ENCODE measurements at regions not wholly inside any gene's neighbourhood (a gene's known extent, or its start where the extent isn't known, plus 50 kb on each side); places are given as distances from the start of the nearest gene placed in this dataset.

DNA sequence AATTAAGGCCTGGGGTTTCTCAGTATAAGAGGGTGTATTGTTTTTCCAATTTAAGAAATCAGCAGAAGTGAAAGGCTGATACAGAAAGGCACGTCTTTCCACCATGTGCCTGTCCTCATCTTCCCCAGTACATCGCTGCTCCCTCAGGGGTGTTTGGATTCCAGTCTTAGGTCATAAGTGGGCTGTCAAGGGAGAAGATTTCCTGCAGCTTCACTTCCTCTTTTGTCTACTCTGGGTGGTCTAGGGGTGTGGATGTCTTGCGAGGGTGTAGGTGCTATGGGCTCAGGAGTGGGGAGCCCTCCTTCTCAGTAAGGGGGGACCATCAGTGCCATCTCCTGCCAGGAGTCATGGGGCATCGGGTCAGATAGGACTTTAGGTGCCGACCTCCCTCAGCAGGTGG, 999.8 kb upstream of the NCAM2 start:
- no peak for DNase-seq
- no peaks in the 10 kb centered on the region for H3K4me1 ChIP-seq
- whole genome bisulfite sequencing, 2 donors = 93 to 94% methylated on average over 3 to 5 of the region's 5 CpGs
- no peak overlapping the region for H3K4me3 ChIP-seq
- no peaks in the 10 kb centered on the region for H3K9me3 ChIP-seq
- no peaks in the 10 kb centered on the region for H3K36me3 ChIP-seq (ENCODE audit: low read depth, missing control alignments)
- no peak for TF ChIP-seq POLR2A (IDR thresholded peaks at IDR 0.05)
- intact Hi-C loops (cut with DNase I; ENCODE audit: low total_unique reads) = no loop called here
- H3K27me3 ChIP-seq = no peaks in the 10 kb centered on the region
- H3K27ac ChIP-seq = no peak overlapping the region

- Histone ChIP-seq H3K9me3 (no peaks in the 10 kb centered on the region), H3K27me3 (no peaks in the 10 kb centered on the region), H3K27ac (no peak overlapping the region), H3K36me3 (ENCODE audit: low read depth, missing control alignments) (no peaks in the 10 kb centered on the region), H3K4me3 (no peak overlapping the region), H3K4me1 (no peaks in the 10 kb centered on the region)
- no peak for TF ChIP-seq CTCF (IDR thresholded peaks at IDR 0.05)
- TF ChIP-seq POLR2A (IDR thresholded peaks at IDR 0.05) = no peak
- WGBS, 2 donors = 90% methylated on average over 23 of the region's 23 CpGs
- intact Hi-C loops (cut with DNase I; ENCODE audit: low total_unique reads) = no loop called here
- no peak for DNase-seq
Measured at GRCh38 chr21:19999369-20000272, 998.6 kb upstream of the NCAM2 start.

- DNase-seq = no peak
- intact Hi-C loops (cut with DNase I; ENCODE audit: low total_unique reads) = no loop called here
- no peak for TF ChIP-seq CTCF (IDR thresholded peaks at IDR 0.05)
- TF ChIP-seq POLR2A (IDR thresholded peaks at IDR 0.05) = no peak
Measured at GRCh38 chr21:20004367-20004766, 993.8 kb upstream of the NCAM2 start.

DNA sequence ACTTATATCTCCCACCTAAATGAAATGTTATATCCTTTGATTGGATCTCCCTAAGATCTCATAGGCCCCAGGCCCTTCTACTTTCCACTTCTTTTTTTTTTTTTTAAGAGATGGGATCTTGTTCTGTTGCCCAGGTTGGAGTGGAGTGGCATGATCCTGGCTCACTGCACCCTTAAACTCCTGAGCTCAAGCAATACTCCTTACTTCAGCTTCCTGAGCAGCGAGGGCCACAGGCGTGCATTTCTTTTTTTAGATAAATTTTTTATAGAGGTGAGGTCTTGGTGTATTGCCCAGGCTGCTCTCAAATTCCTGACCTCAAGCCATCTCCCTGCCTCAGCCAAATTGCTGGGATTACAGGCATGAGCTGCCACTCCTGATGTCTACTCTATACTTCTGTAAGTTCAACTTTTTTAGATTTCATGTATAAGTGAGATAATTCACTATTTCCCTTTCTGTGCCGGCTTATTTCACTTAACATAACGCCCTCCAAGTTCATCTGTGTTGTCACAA, 987.5 kb upstream of the NCAM2 start:
- H3K4me1 ChIP-seq = no peaks in the 10 kb centered on the region
- intact Hi-C loops (cut with DNase I; ENCODE audit: low total_unique reads) = no loop called here
- no peak overlapping the region for H3K27ac ChIP-seq
- H3K9me3 ChIP-seq = no peaks in the 10 kb centered on the region
- WGBS, 2 donors = 74 to 91% methylated on average over 4 of the region's 4 CpGs
- no peak for DNase-seq
- H3K4me3 ChIP-seq = no peak overlapping the region
- no peaks in the 10 kb centered on the region for H3K27me3 ChIP-seq
- H3K36me3 ChIP-seq (ENCODE audit: low read depth, missing control alignments) = no peaks in the 10 kb centered on the region
- TF ChIP-seq CTCF (IDR thresholded peaks at IDR 0.05) = no peak
- TF ChIP-seq POLR2A (IDR thresholded peaks at IDR 0.05) = no peak

More at GRCh38 chr21:20004367-20004766, 993.8 kb upstream of the NCAM2 start:
- Histone ChIP-seq H3K36me3 (ENCODE audit: low read depth, missing control alignments) (no peaks in the 10 kb centered on the region), H3K9me3 (no peaks in the 10 kb centered on the region), H3K27me3 (no peaks in the 10 kb centered on the region), H3K4me3 (no peak overlapping the region), H3K4me1 (no peaks in the 10 kb centered on the region), H3K27ac (no peak overlapping the region)
- WGBS, 2 donors = 61 to 79% methylated on average over 3 of the region's 3 CpGs

DNA sequence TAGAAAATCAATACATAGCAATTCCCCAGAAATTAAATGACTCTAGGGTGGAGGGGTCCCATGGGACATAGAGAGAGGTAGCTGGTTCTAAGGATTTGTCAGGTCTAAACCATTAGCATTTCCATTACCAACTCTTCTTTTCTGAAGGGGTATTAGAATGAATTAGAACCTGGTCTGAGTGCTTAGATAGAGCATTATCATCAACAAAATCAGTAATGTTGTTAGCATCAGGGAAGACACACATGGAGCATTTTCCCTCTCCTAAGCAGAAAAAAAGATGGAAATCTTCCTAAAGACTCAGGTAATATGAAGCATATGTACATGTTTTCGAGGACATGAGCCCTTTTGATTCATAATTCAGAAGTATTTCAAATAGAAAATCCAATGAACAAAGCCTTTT, 984.4 kb upstream of the NCAM2 start:
- intact Hi-C loops (cut with DNase I; ENCODE audit: low total_unique reads) = no loop called here
- TF ChIP-seq POLR2A (IDR thresholded peaks at IDR 0.05) (no peak), CTCF (IDR thresholded peaks at IDR 0.05) (no peak)
- no peaks in the 10 kb centered on the region for H3K27me3 ChIP-seq
- WGBS, 2 donors = 73 to 76% methylated on average over 1 of the region's 1 CpG
- no peaks in the 10 kb centered on the region for H3K9me3 ChIP-seq
- H3K4me3 ChIP-seq = no peak overlapping the region
- no peaks in the 10 kb centered on the region for H3K36me3 ChIP-seq (ENCODE audit: low read depth, missing control alignments)
- no peaks in the 10 kb centered on the region for H3K4me1 ChIP-seq
- no peak overlapping the region for H3K27ac ChIP-seq
- DNase-seq = no peak
